NOMO-1 treated with DMSO at 0.1 percent for 48 hours (cell line): ENCODE measurements at regions not wholly inside any gene's neighbourhood (a gene's known extent, or its start where the extent isn't known, plus 50 kb on each side); places are given as distances from the start of the nearest gene placed in this dataset.

Source experiments
- DNase-seq: peaks from one replicate; lab custom pipeline; 2025; ENCODE audit not compliant: unreplicated experiment; lab: John Stamatoyannopoulos, UW

- no peak for DNase-seq
Measured at GRCh38 chr5:105554568-105555169, 1992.1 kb upstream of the NUDT12 start.

- no peak for DNase-seq
Measured at GRCh38 chr5:105544300-105544699, 1981.7 kb upstream of the NUDT12 start.

- DNase-seq: no peak
Measured at GRCh38 chr5:105536675-105537074, 1974.1 kb upstream of the NUDT12 start.

- no peak for DNase-seq
Measured at GRCh38 chr5:105530716-105531261, 1968.2 kb upstream of the NUDT12 start.

- DNase-seq: no peak
Measured at GRCh38 chr5:105529851-105530250, 1967.3 kb upstream of the NUDT12 start.

- DNase-seq: no peak
Measured at GRCh38 chr5:105508519-105508918, 1945.9 kb upstream of the NUDT12 start.

- no peak for DNase-seq
Measured at GRCh38 chr5:105506692-105507277, 1944.2 kb upstream of the NUDT12 start.

- DNase-seq: no peak
Measured at GRCh38 chr5:105503950-105504349, 1941.4 kb upstream of the NUDT12 start.

GRCh38 chr5:105501315-105501714 lies 1938.7 kb upstream of the NUDT12 start:
- DNase-seq: no peak

GRCh38 chr5:105475401-105475800 lies 1912.8 kb upstream of the NUDT12 start:
- no peak for DNase-seq

- DNase-seq: no peak
Measured at GRCh38 chr5:105462377-105462776, 1899.8 kb upstream of the NUDT12 start.

- no peak for DNase-seq
Measured at GRCh38 chr5:105460721-105461120, 1898.1 kb upstream of the NUDT12 start.

- no peak for DNase-seq
Measured at GRCh38 chr5:105453216-105453807, 1890.7 kb upstream of the NUDT12 start.

GRCh38 chr5:105448271-105448670 lies 1885.7 kb upstream of the NUDT12 start:
- no peak for DNase-seq

GRCh38 chr5:105430516-105430915 lies 1867.9 kb upstream of the NUDT12 start:
- no peak for DNase-seq

- no peak for DNase-seq
Measured at GRCh38 chr5:105428451-105429380, 1866.1 kb upstream of the NUDT12 start.

GRCh38 chr5:105414067-105414466 lies 1851.5 kb upstream of the NUDT12 start:
- DNase-seq: no peak

GRCh38 chr5:105413406-105413990 lies 1850.9 kb upstream of the NUDT12 start:
- DNase-seq: no peak

- DNase-seq: no peak
Measured at GRCh38 chr5:105409695-105410094, 1847.1 kb upstream of the NUDT12 start.

- no peak for DNase-seq
Measured at GRCh38 chr5:105407200-105407599, 1844.6 kb upstream of the NUDT12 start.

GRCh38 chr5:105397749-105398148 lies 1835.2 kb upstream of the NUDT12 start:
- DNase-seq: no peak
